Transverse colon (tissue), 4 donors: ENCODE measurements at regions not wholly inside any gene's neighbourhood (a gene's known extent, or its start where the extent isn't known, plus 50 kb on each side); places are given as distances from the start of the nearest gene placed in this dataset.

ENCODE experiments used
- EP300 ChIP-seq: sonication (generic); formaldehyde crosslinking; IDR thresholded peaks from one replicate; pipeline ENCODE4 v1.6.1; 2017; ENCODE audit warnings: antibody characterized with exemption, low read depth
- POLR2A ChIP-seq: fragments of 450-650 bp; IDR thresholded peaks from one replicate; pipeline ENCODE4 v1.6.1; 2016; ENCODE audit warnings: antibody characterized with exemption, mild to moderate bottlenecking, moderate library complexity
- POLR2AphosphoS5 ChIP-seq, 3 donors: sonication (generic); formaldehyde crosslinking; IDR thresholded peaks; one replicate each; pipeline ENCODE4 v1.6.1; 2016; ENCODE audit warnings: antibody characterized with exemption in 3 of 3
- TF ChIP-seq, protein P1 (sequence below), 5 experiments: fragments of 200-600 bp in 3 of 5; fragments of 450-650 bp in 2 of 5; sonication (generic) in 3 of 5; IDR thresholded peaks; 1 replicate in 2 of 5; 2 replicates in 3 of 5; pipeline ENCODE4 v1.5.1; 2016 to 2017; ENCODE audit warnings: antibody characterized with exemption in 5 of 5, inconsistent platforms in 3 of 5, mild to moderate bottlenecking in 2 of 5, moderate library complexity in 1 of 5

DNA sequence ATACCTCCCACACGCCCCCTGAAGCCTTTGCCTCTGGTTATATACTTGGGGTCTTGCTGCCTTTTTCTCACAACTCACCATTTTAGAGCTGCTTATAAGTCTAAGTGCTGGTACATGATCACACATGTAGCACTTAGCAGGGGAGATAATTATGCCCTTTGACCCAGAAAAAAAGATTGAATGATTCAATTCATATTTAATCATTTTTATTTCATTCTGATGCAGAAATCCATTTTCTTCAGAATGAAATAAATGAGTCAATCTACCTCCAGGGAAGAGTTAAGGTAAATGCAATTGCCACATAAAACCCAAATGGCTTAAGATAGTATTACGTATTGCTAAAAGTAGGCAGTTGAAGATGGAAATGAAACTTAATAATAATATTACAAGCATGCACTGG is 414.6 kb upstream of the PRICKLE1 start:
- TF ChIP-seq, protein P1, sequence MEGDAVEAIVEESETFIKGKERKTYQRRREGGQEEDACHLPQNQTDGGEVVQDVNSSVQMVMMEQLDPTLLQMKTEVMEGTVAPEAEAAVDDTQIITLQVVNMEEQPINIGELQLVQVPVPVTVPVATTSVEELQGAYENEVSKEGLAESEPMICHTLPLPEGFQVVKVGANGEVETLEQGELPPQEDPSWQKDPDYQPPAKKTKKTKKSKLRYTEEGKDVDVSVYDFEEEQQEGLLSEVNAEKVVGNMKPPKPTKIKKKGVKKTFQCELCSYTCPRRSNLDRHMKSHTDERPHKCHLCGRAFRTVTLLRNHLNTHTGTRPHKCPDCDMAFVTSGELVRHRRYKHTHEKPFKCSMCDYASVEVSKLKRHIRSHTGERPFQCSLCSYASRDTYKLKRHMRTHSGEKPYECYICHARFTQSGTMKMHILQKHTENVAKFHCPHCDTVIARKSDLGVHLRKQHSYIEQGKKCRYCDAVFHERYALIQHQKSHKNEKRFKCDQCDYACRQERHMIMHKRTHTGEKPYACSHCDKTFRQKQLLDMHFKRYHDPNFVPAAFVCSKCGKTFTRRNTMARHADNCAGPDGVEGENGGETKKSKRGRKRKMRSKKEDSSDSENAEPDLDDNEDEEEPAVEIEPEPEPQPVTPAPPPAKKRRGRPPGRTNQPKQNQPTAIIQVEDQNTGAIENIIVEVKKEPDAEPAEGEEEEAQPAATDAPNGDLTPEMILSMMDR (IDR thresholded peaks at IDR 0.05): no peak
- TF ChIP-seq POLR2AphosphoS5 (IDR thresholded peaks at IDR 0.05) (no peak), POLR2A (no peak), EP300 (no peak)
